Neural crest cell (in vitro differentiated cells): ENCODE measurements at regions not wholly inside any gene's neighbourhood (a gene's known extent, or its start where the extent isn't known, plus 50 kb on each side); places are given as distances from the start of the nearest gene placed in this dataset.
"Not testable (repeated sequence)": the region's sequence is repeated elsewhere in the genome, so short reads cannot be mapped to it uniquely, and the experiment has no call there.

Source experiments
- DNase-seq: peaks from one replicate; pipeline ENCODE4 v3.0.0; 2021; ENCODE audit warnings: low read depth, mixed read lengths, low spot score
- H3K27ac Mint-ChIP-seq: one replicate; pipeline ENCODE4 v1.8.0; 2021; ENCODE audit warnings: mild to moderate bottlenecking, mixed read lengths; ENCODE audit not compliant: unreplicated experiment
- H3K27me3 Mint-ChIP-seq: 2 replicates; pipeline ENCODE4 v1.8.0; 2021; ENCODE audit warnings: low read depth, mild to moderate bottlenecking, mixed read lengths
- H3K36me3 Mint-ChIP-seq: 2 replicates; pipeline ENCODE4 v1.8.0; 2021; ENCODE audit warnings: low read depth, mild to moderate bottlenecking, mixed read lengths
- H3K4me1 Mint-ChIP-seq: 2 replicates; pipeline ENCODE4 v1.8.0; 2021; ENCODE audit warnings: mixed read lengths
- H3K4me3 Mint-ChIP-seq: one replicate; pipeline ENCODE4 v1.8.0; 2021; ENCODE audit warnings: mild to moderate bottlenecking, mixed read lengths
- H3K9me3 Mint-ChIP-seq: 2 replicates; pipeline ENCODE4 v1.8.0; 2021; ENCODE audit warnings: mixed read lengths
- TF ChIP-seq, protein P1 (sequence below): fragments of 200-600 bp; sonication (generic); conservative IDR thresholded peaks from 2 replicates; pipeline ENCODE4 v1.5.0; 2021; ENCODE audit warnings: antibody characterized with exemption, mild to moderate bottlenecking

DNA sequence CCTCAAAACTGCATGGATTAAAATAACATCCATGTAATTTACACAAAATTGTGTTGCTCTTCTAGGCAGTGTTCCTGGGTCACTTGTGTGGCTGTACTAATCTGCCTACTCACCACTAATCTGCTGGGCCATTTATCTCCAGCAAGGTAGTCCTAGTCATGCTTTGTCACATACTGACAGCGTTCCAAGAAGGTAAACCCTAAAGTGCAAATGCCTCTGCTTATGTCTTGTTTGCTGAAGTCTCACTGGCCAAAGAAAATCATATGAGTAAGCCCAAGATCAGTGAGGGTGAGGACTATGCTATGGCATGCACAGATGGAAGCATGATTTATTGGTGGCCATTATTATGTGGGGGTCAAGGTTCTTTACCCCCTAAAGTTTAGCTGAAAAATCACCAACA is 630.2 kb upstream of the LUZP2 start:
- H3K27me3 Mint-ChIP-seq: no peaks in the 10 kb centered on the region
- TF ChIP-seq, protein P1, sequence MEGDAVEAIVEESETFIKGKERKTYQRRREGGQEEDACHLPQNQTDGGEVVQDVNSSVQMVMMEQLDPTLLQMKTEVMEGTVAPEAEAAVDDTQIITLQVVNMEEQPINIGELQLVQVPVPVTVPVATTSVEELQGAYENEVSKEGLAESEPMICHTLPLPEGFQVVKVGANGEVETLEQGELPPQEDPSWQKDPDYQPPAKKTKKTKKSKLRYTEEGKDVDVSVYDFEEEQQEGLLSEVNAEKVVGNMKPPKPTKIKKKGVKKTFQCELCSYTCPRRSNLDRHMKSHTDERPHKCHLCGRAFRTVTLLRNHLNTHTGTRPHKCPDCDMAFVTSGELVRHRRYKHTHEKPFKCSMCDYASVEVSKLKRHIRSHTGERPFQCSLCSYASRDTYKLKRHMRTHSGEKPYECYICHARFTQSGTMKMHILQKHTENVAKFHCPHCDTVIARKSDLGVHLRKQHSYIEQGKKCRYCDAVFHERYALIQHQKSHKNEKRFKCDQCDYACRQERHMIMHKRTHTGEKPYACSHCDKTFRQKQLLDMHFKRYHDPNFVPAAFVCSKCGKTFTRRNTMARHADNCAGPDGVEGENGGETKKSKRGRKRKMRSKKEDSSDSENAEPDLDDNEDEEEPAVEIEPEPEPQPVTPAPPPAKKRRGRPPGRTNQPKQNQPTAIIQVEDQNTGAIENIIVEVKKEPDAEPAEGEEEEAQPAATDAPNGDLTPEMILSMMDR: no peak
- no peaks in the 10 kb centered on the region for H3K36me3 Mint-ChIP-seq
- no peak for DNase-seq
- H3K9me3 Mint-ChIP-seq: peaks cover 4% of the 10 kb centered on the region
- peaks cover 5% of the 10 kb centered on the region for H3K4me1 Mint-ChIP-seq
- H3K27ac Mint-ChIP-seq: no peak overlapping the region
- H3K4me3 Mint-ChIP-seq: no peak overlapping the region

DNA sequence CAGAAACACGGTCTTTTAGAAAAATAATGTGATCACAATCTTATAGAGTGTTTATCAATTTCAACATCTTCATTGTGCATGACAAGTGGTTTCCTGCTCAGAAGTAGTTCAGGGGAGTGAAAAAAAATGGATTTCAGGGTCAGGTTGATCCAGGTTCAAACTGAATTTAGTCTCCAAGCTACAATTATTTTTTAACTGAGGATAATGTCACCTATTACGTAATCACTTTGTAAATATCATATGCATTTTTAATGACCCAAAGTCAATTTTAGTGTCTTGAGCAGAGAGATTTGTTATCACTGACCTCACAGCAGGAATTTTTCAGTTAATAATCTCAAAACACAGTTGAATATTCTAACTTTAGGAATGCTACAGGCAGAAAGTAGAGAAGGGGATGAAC is 627.2 kb upstream of the LUZP2 start:
- no peaks in the 10 kb centered on the region for H3K36me3 Mint-ChIP-seq

DNA sequence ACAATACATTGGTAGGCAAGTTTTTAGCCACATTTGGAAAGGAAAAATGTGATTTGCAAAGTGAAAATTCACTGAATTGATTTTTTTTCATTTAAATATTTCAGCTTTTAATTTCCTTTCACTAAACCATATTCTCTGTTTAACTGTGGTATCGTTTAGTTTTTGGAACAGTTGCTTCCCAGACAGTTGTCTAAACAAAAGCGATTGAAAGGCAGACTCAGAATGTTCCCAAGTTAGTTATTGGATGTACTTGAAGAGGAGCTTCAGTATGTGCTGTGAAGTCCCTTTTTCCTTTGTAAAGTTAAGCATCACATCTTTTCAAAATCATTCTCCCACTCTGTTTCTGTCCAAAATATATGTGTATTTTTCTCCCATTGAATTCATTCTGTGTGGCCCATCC is 623.4 kb upstream of the LUZP2 start:
- DNase-seq: no peak
- Mint-ChIP-seq H3K27me3 (no peaks in the 10 kb centered on the region), H3K27ac (no peak overlapping the region), H3K4me1 (peaks cover 9% of the 10 kb centered on the region), H3K36me3 (no peaks in the 10 kb centered on the region), H3K9me3 (peaks cover 4% of the 10 kb centered on the region), H3K4me3 (no peak overlapping the region)
- TF ChIP-seq, protein P1: no peak

More for the DNA sequence above, 627.2 kb upstream of the LUZP2 start:
- no peak overlapping the region for H3K27ac Mint-ChIP-seq
- no peak for DNase-seq
- TF ChIP-seq, protein P1: no peak
- H3K4me3 Mint-ChIP-seq: no peak overlapping the region
- H3K9me3 Mint-ChIP-seq: peaks cover 4% of the 10 kb centered on the region
- H3K27me3 Mint-ChIP-seq: no peaks in the 10 kb centered on the region
- peaks cover 9% of the 10 kb centered on the region for H3K4me1 Mint-ChIP-seq

DNA sequence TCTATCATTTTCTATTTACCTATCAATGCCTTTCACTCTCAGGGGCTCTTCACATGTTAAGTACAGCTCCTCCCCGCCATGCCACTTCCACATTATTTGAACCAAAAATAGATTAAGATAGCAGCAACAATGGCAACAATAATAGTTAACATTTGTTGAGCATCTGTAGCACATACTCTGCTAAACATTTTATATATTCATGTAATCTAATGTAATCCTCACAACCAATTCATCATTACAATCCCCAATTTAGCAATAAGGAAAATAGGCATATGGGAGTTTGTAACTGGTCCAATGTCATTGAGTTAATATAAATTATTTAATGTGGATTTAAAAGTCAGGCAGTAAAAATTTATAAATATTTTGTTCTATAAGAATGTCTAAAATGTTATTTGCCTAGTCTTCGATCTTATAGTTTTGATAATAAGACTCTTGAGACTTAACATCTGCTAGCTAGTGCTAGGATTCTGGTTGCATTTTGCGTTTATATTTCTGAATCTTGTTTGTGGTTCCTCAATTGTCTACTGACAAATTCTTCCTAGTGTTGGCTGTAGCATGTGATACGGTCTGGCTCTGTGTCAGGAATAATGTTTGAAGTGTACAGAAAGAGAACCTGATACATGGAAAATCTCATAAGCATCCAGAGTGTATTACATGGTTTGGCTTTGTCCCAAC is 621.5 kb upstream of the LUZP2 start:
- Mint-ChIP-seq H3K36me3 (no peaks in the 10 kb centered on the region), H3K4me3 (no peak overlapping the region), H3K9me3 (peaks cover 2% of the 10 kb centered on the region), H3K4me1 (peaks cover 7% of the 10 kb centered on the region), H3K27me3 (no peaks in the 10 kb centered on the region), H3K27ac (no peak overlapping the region)
- no peak for DNase-seq
- TF ChIP-seq, protein P1: no peak

DNA sequence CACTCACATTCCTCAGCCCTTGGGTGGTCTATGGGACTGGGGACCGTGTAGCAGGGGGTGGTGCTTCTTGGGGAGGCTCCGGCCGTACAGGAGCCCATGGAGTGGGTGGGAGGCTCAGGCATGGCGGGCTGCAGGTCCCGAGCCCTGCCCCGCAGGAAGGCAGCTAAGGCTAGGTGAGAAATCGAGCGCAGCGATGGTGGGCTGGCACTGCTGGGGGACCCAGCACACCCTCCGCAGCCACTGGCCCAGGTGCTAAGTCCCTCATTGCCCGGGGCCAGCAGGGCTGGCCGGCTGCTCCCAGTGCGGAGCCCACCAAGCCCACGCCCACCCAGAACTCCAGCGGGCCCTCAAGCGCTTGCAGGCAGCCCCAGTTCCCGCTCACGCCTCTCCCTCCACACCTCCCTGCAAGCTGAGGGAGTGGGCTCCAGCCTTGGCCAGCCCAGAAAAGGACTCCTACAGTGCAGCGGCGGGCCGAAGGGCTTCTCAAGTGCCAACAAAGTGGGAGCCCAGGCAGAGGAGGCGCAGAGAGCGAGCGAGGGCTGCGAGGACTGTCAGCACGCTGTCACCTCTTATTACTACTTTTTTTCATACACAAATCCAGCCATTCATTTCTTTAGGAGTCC is 613.3 kb upstream of the LUZP2 start:
- H3K4me1 Mint-ChIP-seq, DNase-seq, H3K27me3 Mint-ChIP-seq, H3K27ac Mint-ChIP-seq, H3K4me3 Mint-ChIP-seq, H3K36me3 Mint-ChIP-seq, H3K9me3 Mint-ChIP-seq: not testable (repeated sequence)

DNA sequence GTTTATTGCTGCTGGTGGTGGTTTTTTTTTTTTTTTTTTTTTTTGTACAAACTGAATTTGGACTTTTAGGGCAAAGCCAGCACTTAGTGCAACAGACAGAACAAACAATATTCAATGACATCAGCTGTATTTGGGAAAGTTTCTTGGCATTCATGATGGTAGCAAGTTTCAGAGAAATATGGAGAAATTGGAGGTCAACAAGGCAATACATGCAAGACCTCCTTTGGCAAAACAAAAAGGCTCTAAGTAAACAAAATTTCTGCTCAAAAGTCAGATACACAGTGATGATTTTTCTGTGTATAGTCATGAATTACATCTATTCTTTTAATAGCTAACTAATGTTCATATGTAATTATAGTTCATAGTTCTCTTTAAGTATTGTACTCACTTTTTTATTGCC is 612.5 kb upstream of the LUZP2 start:
- TF ChIP-seq, protein P1: no peak
- Mint-ChIP-seq H3K4me3 (no peak overlapping the region), H3K9me3 (no peaks in the 10 kb centered on the region), H3K36me3 (no peaks in the 10 kb centered on the region), H3K27me3 (no peaks in the 10 kb centered on the region), H3K4me1 (no peaks in the 10 kb centered on the region), H3K27ac (no peak overlapping the region)
- DNase-seq: no peak
